ENCODE measurements at regions not wholly inside any gene's neighbourhood (a gene's known extent, or its start where the extent isn't known, plus 50 kb on each side); places are given as distances from the start of the nearest gene placed in this dataset.

DNA sequence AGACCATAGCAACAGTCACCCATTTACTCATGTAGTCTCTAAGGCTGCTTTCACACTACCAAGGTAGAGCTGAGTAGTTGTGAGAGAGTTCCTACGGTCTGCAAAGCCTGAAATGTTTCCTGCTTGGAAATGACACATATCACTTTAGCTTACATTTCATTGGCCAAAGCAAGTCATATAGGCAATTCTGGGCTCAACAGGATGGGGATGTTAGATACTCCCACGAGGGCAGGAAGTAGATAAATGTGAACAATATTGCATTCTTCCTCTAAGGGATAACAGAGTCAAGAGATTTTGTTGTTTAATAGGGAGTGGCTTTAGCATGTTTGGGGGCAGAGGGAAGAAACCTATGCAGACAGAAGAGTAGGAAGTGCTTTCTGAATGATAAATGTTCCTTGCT lies 355.6 kb upstream of the THRB start:
- no peak for DNase-seq (ENCODE audit: extremely low spot score in 2 of 2)
- Histone ChIP-seq H3K27ac (no peak overlapping the region), H3K4me1 (no peaks in the 10 kb centered on the region), H3K9me3 (no peaks in the 10 kb centered on the region), H3K27me3 (no peaks in the 10 kb centered on the region), H3K36me3 (no peaks in the 10 kb centered on the region), H3K4me3 (no peak overlapping the region)
- no peak for TF ChIP-seq POLR2AphosphoS5 (IDR thresholded peaks at IDR 0.05; ENCODE audit: insufficient read depth in 1 of 2, low read depth in 1 of 2)
- TF ChIP-seq POLR2A (IDR thresholded peaks at IDR 0.05): no peak
- TF ChIP-seq, protein P1, sequence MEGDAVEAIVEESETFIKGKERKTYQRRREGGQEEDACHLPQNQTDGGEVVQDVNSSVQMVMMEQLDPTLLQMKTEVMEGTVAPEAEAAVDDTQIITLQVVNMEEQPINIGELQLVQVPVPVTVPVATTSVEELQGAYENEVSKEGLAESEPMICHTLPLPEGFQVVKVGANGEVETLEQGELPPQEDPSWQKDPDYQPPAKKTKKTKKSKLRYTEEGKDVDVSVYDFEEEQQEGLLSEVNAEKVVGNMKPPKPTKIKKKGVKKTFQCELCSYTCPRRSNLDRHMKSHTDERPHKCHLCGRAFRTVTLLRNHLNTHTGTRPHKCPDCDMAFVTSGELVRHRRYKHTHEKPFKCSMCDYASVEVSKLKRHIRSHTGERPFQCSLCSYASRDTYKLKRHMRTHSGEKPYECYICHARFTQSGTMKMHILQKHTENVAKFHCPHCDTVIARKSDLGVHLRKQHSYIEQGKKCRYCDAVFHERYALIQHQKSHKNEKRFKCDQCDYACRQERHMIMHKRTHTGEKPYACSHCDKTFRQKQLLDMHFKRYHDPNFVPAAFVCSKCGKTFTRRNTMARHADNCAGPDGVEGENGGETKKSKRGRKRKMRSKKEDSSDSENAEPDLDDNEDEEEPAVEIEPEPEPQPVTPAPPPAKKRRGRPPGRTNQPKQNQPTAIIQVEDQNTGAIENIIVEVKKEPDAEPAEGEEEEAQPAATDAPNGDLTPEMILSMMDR (IDR thresholded peaks at IDR 0.05): no peak
- intact Hi-C loops (cut with DNase I): no loop called here

DNA sequence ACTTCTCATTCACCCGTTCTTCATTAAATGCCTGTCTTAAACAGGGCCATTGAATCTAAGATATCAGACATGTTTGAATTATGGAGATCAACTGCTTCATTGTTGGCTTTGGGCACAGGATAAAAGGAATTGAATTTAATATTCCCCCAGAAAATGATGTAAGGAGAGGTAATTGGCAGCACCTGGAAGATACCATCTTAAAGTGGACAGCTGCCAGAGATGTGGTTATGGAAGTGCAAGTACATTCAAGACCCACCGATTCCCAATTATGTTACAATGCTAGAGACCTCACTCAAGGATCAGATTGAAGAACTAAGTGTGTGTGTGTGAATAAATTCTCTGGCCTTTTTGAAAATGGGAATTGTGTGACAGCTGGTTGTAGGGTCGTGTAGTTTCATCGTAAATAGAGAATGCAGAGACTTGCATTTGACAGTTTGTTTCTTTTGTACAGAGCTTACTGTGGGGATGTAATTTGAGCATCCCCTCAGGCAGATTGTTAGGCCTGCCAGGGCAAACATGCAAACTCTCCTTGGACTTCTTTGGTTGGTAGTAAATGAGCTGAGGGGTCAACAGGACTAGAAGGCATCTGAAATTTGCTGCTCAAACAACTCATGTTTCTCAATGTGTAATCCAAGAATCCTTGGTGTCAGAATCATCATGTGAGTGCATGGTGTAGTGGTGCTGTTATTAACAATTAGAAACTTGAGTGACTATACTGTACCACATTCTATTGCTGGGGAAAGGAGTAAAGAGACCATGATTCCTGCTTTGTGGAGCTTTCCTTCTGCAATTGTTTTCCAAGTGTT lies 359.2 kb upstream of the THRB start:
- no peak overlapping the region for H3K27ac ChIP-seq
- DNase-seq (ENCODE audit: extremely low spot score in 2 of 2): no peak
- no peaks in the 10 kb centered on the region for H3K36me3 ChIP-seq
- no peak overlapping the region for H3K4me3 ChIP-seq
- H3K9me3 ChIP-seq: no peaks in the 10 kb centered on the region
- no peak for TF ChIP-seq POLR2A (IDR thresholded peaks at IDR 0.05)
- no peak for TF ChIP-seq POLR2AphosphoS5 (IDR thresholded peaks at IDR 0.05; ENCODE audit: insufficient read depth in 1 of 2, low read depth in 1 of 2)
- TF ChIP-seq, protein P1 (IDR thresholded peaks at IDR 0.05): no peak
- no peaks in the 10 kb centered on the region for H3K4me1 ChIP-seq
- intact Hi-C loops (cut with DNase I): no loop called here
- no peaks in the 10 kb centered on the region for H3K27me3 ChIP-seq

DNA sequence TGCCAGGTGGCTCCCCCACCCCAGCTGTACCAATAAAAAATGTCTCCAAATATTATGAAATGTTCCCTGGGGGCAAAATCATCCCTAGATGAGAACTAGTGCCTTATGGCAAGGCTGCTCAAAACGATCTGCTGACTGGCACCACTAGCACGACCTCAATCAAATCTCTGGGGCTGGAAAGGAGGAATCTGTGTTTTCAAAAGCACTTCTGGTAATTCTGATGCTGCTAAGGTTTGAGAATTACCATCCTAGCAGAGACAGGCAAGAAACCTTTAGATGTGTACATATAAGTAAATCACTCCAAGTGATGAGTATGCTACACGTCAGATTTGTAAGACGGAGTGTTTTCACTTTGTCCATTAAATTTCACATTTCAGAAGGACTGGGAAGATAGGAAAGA lies 360.1 kb upstream of the THRB start:
- Histone ChIP-seq H3K4me3 (no peak overlapping the region), H3K4me1 (no peaks in the 10 kb centered on the region), H3K36me3 (no peaks in the 10 kb centered on the region), H3K27me3 (no peaks in the 10 kb centered on the region), H3K9me3 (no peaks in the 10 kb centered on the region), H3K27ac (no peak overlapping the region)
- no peak for DNase-seq (ENCODE audit: extremely low spot score in 2 of 2)
- intact Hi-C loops (cut with DNase I): no loop called here
- TF ChIP-seq, protein P1 (IDR thresholded peaks at IDR 0.05): no peak
- TF ChIP-seq POLR2AphosphoS5 (IDR thresholded peaks at IDR 0.05; ENCODE audit: insufficient read depth in 1 of 2, low read depth in 1 of 2) (no peak), POLR2A (IDR thresholded peaks at IDR 0.05) (no peak)

DNA sequence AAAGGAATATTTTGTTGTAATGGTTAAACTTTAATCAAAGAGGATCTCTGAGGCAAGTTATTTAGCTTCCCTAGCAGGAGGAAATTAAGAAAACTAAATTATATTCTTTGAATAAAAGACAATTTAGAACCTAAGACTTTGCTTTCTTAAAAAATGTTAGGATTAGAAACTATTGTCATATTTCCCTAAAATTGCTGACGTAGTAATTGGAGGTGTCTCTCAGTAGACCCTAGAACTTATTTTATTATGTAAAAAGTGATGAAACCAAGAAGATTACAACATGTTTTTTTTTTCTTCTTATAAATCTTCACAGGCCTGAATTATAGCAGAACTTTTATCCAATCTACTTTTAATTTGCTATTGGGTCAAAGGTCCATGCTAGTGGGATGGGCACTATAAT lies 363.3 kb upstream of the THRB start:
- intact Hi-C loops (cut with DNase I): no loop called here
- H3K36me3 ChIP-seq: no peaks in the 10 kb centered on the region
- no peak overlapping the region for H3K27ac ChIP-seq
- H3K27me3 ChIP-seq: no peaks in the 10 kb centered on the region
- no peak for DNase-seq (ENCODE audit: extremely low spot score in 2 of 2)
- no peaks in the 10 kb centered on the region for H3K4me1 ChIP-seq
- TF ChIP-seq, protein P1 (IDR thresholded peaks at IDR 0.05): no peak
- H3K4me3 ChIP-seq: no peak overlapping the region
- no peaks in the 10 kb centered on the region for H3K9me3 ChIP-seq

DNA sequence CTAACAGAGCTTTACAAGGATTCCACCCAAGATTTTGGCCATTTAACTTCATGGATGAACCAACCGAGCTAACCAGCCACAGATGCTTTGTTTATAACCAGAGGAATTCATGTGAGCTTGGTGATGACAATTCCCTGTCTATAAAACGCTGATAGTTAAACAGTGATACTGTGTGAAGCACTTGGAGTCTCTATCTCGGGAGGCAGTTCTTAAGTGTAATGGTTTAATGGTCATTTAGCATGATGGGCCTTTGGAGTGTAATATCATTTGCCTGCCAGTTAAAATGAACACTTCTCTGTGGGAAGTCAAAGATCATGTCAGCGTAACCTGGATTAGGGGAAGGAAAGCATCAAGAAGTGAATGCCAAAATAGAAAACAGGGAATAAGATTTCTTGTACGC lies 368.6 kb upstream of the THRB start:
- H3K9me3 ChIP-seq: no peaks in the 10 kb centered on the region
- no peak for DNase-seq (ENCODE audit: extremely low spot score in 2 of 2)
- intact Hi-C loops (cut with DNase I): no loop called here
- no peak overlapping the region for H3K27ac ChIP-seq
- H3K4me3 ChIP-seq: no peak overlapping the region
- TF ChIP-seq POLR2AphosphoS5 (IDR thresholded peaks at IDR 0.05; ENCODE audit: insufficient read depth in 1 of 2, low read depth in 1 of 2) (no peak), POLR2A (IDR thresholded peaks at IDR 0.05) (no peak)
- TF ChIP-seq, protein P1 (IDR thresholded peaks at IDR 0.05): no peak
- H3K4me1 ChIP-seq: no peaks in the 10 kb centered on the region
- H3K27me3 ChIP-seq: no peaks in the 10 kb centered on the region
- H3K36me3 ChIP-seq: no peaks in the 10 kb centered on the region
